ENCODE measurements at regions not wholly inside any gene's neighbourhood (a gene's known extent, or its start where the extent isn't known, plus 50 kb on each side); places are given as distances from the start of the nearest gene placed in this dataset.

DNA sequence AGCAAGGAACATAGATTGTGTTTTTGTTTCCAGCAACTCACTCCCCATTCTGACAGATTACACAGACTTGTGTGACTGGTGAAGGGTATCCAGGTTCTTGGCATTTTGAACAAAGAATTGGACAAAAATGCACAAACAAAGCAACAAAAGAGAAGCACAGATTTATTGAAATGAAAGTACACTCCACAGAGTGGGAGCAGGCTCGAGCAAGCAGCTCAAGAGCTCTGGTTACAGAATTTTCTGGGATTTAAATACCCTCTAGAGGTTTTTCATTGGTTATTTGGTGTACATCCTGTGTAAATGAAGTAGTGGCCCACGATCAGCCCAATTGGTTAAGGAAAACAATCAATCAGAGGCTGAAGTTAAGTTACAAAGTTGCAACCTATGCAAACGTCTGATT, 155.0 kb upstream of the JADE1 start:
- no peaks in the 10 kb centered on the region for H3K27me3 ChIP-seq (ENCODE audit: control insufficient read depth, insufficient read depth, low read length)
- H3K36me3 ChIP-seq (ENCODE audit: control insufficient read depth, insufficient read depth, low read length), result no peaks in the 10 kb centered on the region
- H3K9ac ChIP-seq, result no peak overlapping the region
- H3K27ac ChIP-seq, result no peak overlapping the region
- H3K9me3 ChIP-seq (ENCODE audit: control insufficient read depth, low read length), result no peaks in the 10 kb centered on the region
- H3K4me1 ChIP-seq, result no peaks in the 10 kb centered on the region
- H3K4me2 ChIP-seq (ENCODE audit: low read length), result no peak overlapping the region
- H3K79me2 ChIP-seq, result no peaks in the 10 kb centered on the region
- no peak overlapping the region for H2AFZ ChIP-seq
- TF ChIP-seq, protein P1, sequence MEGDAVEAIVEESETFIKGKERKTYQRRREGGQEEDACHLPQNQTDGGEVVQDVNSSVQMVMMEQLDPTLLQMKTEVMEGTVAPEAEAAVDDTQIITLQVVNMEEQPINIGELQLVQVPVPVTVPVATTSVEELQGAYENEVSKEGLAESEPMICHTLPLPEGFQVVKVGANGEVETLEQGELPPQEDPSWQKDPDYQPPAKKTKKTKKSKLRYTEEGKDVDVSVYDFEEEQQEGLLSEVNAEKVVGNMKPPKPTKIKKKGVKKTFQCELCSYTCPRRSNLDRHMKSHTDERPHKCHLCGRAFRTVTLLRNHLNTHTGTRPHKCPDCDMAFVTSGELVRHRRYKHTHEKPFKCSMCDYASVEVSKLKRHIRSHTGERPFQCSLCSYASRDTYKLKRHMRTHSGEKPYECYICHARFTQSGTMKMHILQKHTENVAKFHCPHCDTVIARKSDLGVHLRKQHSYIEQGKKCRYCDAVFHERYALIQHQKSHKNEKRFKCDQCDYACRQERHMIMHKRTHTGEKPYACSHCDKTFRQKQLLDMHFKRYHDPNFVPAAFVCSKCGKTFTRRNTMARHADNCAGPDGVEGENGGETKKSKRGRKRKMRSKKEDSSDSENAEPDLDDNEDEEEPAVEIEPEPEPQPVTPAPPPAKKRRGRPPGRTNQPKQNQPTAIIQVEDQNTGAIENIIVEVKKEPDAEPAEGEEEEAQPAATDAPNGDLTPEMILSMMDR (IDR thresholded peaks at IDR 0.05), result no peak
- H3K4me3 ChIP-seq (ENCODE audit: low read depth, low read length), result no peak overlapping the region

DNA sequence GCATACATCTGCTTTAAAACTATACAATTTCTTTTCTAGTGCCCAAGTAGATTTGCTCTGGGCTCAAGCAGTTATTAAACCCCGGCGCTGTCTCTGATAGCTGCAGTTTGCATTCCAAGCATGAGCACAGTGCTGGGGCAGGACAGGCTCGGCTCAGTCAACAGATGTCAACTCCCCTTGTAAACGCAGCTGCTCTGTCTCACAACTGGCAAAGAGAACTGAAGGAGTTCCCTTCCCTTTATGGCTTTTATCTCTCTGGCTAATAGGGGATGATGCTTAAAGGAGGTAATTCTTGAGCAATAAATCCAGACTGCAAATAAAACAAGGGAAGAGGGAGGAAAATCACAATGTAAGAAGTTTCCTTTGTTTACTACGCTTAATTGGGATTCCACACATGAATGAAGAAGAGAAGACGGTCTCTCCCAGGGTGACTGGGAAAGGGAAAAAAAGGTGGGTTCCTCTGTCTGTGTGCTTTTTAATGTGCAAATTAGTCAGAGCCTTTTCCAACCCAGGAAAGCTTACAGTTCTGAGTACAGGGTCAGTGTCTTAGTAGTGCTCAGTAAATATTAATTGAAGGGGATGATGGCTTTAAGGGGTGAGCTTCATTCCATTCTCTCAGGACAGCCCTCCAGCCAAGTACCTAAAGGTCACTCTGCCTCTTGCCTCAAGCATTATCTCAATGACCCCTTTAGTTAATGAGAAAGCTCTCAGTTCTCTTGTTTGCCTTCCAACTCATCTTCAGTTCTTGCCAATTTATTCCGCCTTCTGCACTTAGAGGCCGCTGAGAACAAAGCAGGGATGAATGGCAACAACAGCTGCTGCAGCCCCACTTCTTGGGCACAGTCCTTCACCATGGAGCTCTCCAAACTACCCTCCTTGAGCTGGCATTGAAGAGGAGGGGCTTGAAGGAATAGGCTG, 155.7 kb upstream of the JADE1 start:
- no peaks in the 10 kb centered on the region for H3K79me2 ChIP-seq
- TF ChIP-seq, protein P1 (IDR thresholded peaks at IDR 0.05), result no peak
- no peaks in the 10 kb centered on the region for H3K27me3 ChIP-seq (ENCODE audit: control insufficient read depth, insufficient read depth, low read length)
- H3K36me3 ChIP-seq (ENCODE audit: control insufficient read depth, insufficient read depth, low read length), result no peaks in the 10 kb centered on the region
- H3K9ac ChIP-seq, result no peak overlapping the region
- H3K4me3 ChIP-seq (ENCODE audit: low read depth, low read length), result no peak overlapping the region
- H3K27ac ChIP-seq, result no peak overlapping the region
- no peaks in the 10 kb centered on the region for H3K4me1 ChIP-seq
- no peaks in the 10 kb centered on the region for H3K9me3 ChIP-seq (ENCODE audit: control insufficient read depth, low read length)
- H2AFZ ChIP-seq, result no peak overlapping the region
- H3K4me2 ChIP-seq (ENCODE audit: low read length), result no peak overlapping the region

DNA sequence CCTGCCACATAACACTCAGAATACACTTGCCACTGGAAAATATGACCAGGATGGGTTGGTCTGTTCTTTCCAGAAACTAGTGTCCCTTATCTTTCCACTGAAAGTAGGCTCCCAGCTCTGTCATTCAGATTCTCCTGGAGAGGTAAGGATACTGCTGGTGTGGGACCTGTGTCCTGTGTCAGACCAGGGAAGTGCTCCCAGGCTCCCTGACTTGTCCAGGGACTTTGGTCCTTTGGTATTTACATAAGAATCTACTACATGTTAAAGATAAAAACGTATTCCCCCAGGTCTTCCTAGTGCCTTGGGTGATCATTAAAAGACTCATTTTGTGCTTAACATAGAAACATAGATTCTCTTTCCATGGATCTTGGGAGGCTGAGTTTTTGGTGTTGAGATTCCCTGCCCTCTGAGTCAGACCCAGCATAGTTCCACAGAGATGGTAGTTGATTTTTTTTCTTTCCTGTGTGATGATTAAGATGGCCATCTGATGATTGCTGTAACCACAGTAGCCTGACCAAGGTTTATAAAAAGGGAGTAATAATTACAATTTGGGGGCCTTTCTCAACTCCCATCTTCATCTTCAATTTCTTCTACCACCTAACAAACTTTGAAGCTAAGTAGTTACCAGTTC, 159.8 kb upstream of the JADE1 start:
- no peak overlapping the region for H3K9ac ChIP-seq
- no peaks in the 10 kb centered on the region for H3K27me3 ChIP-seq (ENCODE audit: control insufficient read depth, insufficient read depth, low read length)
- H3K79me2 ChIP-seq, result no peaks in the 10 kb centered on the region
- H3K36me3 ChIP-seq (ENCODE audit: control insufficient read depth, insufficient read depth, low read length), result no peaks in the 10 kb centered on the region
- no peak overlapping the region for H3K4me2 ChIP-seq (ENCODE audit: low read length)
- H2AFZ ChIP-seq, result no peak overlapping the region
- no peak overlapping the region for H3K27ac ChIP-seq
- H3K4me3 ChIP-seq (ENCODE audit: low read depth, low read length), result no peak overlapping the region
- no peaks in the 10 kb centered on the region for H3K9me3 ChIP-seq (ENCODE audit: control insufficient read depth, low read length)
- H3K4me1 ChIP-seq, result no peaks in the 10 kb centered on the region
- TF ChIP-seq, protein P1 (IDR thresholded peaks at IDR 0.05), result no peak

DNA sequence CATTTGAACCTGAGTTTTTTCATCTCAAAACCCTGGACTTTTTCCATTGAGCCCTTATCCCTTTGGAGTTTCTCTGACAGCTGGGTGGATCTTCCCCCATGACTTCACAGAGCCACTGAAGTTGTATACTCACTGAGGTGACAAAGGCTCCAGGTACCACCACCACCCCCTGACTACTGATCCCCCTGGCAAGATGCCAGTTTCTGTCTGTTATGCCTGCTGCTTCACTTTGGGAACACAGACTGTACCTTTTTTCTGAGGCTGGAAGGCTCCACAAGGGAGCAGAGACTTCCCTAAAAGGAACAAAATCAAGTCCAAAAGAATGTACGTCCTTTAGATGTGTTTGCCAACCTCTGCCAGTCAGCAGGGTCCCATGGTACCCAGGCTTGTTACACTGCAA, 160.3 kb upstream of the JADE1 start:
- Histone ChIP-seq H3K79me2 (no peaks in the 10 kb centered on the region), H3K4me2 (ENCODE audit: low read length) (no peak overlapping the region), H2AFZ (no peak overlapping the region), H3K9me3 (ENCODE audit: control insufficient read depth, low read length) (no peaks in the 10 kb centered on the region), H3K27me3 (ENCODE audit: control insufficient read depth, insufficient read depth, low read length) (no peaks in the 10 kb centered on the region), H3K4me1 (no peaks in the 10 kb centered on the region), H3K36me3 (ENCODE audit: control insufficient read depth, insufficient read depth, low read length) (no peaks in the 10 kb centered on the region), H3K9ac (no peak overlapping the region), H3K4me3 (ENCODE audit: low read depth, low read length) (no peak overlapping the region), H3K27ac (no peak overlapping the region)
- TF ChIP-seq, protein P1 (IDR thresholded peaks at IDR 0.05), result no peak

All from parathyroid adenoma (tissue), 2 donors.